Astrocyte of the hippocampus (primary cell): ENCODE measurements at regions not wholly inside any gene's neighbourhood (a gene's known extent, or its start where the extent isn't known, plus 50 kb on each side); places are given as distances from the start of the nearest gene placed in this dataset.
A peak's percentile ranks its signal among the peaks of the same experiment; 100 is the strongest.
"Not testable (repeated sequence)": the region's sequence is repeated elsewhere in the genome, so short reads cannot be mapped to it uniquely, and the experiment has no call there.

Experiments
- DNase-seq: peaks from one replicate; pipeline ENCODE4 v3.0.0; 2011; ENCODE audit warnings: low read depth, low spot score

DNA sequence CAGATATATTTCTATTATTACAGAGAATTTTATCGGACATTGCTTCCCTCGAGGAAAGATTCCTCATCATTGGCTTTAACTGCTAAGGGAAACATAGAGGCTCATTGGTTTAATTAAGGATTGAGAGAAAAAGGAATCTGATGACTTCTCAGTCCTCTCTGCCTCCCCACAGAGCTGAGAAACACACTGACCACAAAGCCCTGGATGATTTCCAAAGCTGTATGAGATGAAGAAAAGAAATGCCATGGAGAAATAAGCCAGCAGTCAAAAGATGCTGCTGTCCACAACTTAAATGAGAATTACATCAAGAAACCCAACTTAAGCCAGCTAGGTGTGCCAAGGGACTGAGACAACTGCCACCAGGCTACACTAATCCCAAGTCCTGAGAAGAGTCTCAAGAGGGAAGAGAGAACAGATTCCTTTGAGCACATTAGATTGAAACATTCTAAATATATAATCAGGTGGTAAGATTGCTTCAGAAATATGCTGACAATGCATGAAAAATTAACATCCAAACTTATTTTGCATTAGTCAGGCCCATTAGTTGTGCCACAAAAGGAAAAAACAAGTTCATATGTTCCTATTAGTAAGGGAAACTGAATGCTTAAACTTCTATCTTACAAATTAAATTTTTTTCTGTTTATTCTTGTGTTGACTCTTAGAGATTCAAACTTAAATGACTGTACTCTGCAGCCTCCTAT is 308.1 kb upstream of the CYRIA start:
- peak; percentile 89 for DNase-seq

DNA sequence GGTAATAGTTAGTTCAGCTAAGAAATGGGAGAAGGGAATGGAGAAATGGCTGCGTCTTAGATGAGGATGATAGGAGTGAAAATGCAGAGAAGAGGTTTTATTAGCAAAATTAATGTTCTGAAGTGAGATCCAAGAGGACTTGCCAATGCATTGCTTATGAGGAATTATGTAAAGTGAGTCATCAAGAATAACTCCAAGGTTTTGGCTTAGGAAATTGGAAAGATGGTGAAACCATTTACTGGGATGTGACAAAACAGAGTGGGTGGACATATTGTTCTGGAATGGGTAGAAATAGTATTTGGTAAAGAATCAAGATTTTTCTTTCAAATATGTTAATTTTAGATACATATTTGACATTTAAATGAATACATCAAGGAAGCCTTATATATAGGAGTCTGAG is 306.6 kb upstream of the CYRIA start:
- DNase-seq, result no peak

DNA sequence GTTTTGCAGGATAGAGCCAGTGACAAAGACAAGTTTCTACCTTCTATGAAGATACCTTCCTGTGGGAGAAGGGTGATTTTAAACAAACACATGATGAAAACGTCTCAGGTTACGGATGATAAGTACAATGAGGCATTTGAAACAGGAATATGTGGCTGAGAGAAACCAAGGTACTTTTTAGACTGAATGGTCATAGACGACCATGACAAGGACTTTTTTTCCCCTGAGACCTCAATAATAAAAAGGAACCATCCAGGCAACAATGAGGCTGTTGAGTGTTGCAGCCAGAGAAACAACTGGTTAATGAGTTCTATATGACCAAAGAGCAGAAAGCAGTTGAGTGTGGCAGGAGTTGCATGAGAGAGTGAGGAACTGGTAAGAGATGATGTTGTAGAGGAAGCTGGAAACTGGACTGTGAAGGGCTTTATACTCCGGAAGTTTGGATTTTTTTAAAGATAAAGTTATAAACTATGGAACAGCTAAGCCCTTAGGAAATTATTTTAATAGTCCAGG is 306.1 kb upstream of the CYRIA start:
- DNase-seq, result no peak

DNA sequence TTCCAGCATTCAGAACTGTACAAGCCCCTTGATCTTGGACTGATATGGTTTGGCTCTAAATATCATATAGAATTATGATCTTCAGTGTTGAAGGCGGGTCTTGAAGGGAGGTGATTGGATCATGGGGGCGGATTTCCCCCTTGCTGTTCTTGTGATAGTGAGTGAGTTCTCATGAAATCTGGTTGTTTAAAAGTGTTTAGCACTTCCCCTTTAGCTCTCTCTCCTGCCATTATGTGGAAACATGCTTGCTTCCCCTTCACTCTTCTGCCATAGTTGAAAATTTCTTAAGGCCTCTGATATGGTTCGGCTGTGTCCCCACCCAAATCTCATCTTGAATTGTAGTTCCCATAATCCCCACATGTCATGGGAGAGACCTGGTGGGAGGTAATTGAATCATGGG is 305.3 kb upstream of the CYRIA start:
- DNase-seq, result not testable (repeated sequence)

DNA sequence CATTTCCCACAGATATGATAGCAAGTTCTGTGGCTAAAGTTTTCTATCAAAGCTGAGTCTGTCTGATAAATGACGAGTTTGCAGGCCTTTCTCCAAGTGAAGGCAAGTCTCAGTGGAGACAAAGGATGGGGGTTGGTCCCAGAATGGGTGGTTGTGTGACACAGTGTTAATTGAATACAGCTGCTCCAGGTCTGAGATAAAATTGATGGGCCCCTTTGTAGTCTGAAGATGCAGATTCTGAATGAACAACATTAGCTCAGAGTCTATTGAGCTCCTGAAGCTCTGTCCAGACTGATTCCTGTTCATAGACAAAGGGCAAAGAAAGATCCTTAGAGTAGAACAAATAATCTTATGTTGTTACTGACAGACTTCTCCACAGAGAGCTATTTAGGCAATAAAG is 296.9 kb upstream of the CYRIA start:
- no peak for DNase-seq

DNA sequence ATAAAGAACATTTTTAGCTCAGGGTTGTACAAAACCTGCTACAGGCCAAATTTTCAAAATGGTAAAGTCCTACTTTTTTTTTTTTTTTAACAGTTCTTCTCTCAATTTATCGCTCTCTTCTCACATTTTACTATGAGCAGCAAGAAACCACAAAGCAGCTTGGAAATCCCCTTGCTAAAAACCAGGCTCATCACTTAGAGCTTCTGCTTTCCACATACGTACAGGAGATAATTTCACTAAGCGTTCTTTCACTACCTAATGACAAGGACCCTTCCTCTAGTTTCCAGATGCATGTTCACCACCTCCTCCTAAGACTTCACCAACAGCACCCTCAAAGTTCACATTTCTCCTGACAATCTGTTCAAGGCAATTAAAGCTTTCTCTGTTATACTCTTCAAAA is 294.9 kb upstream of the CYRIA start:
- no peak for DNase-seq

DNA sequence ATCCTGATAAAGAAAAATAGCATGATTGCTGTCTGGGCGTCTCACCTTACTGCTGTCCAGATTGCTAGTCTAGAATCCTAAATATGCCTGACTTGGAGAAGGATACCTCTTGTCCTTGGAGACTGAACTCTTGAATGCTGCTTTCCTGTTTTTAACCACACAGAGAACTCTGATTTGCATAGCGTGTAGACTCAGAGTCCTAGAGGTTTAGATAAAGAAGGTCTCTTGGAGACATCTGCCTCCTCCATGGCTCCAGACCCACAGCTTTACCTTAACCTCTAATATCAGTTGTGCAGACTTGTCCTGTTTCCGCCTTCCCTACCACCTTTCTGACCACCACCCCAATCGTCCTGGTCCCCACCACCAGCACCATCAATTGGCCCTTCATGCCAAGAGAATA is 292.6 kb upstream of the CYRIA start:
- no peak for DNase-seq

DNA sequence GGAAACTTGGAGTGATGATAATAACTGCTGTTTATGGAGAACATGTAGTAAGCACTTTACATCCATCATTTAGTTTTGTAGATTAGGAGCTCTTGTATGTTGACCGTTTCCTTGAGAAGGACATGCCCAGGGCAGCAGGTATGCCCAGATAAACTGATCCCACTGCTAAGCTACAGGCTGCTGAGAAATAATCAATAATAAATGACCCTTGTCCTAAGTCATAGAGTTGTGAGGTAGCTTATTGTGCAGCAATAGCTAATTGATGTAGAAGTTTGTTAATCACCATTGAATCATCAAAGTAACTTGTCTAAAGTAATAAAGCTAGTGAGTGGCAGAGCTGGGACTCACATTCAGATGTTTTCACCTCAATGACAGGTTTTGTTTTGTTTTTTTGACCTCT is 287.2 kb upstream of the CYRIA start:
- no peak for DNase-seq

DNA sequence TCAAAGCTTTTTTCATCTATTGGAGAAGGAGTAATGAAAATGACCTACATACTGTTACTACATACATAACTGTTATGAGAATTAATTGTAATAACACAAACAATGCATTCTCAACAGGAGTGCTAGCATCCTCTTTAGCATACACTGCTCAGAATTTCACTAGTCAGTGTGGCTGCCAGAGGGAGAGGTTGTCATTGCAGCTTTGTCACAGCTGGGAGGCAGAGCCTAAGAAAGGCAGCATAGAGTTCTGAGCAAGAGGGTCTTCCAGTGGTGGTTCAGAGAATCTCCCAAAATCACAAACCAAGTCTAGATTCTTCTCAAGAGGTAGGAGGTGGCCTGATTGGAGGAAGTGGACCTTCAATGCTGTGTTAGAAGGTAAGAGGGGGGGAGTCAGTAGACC is 286.7 kb upstream of the CYRIA start:
- no peak for DNase-seq

DNA sequence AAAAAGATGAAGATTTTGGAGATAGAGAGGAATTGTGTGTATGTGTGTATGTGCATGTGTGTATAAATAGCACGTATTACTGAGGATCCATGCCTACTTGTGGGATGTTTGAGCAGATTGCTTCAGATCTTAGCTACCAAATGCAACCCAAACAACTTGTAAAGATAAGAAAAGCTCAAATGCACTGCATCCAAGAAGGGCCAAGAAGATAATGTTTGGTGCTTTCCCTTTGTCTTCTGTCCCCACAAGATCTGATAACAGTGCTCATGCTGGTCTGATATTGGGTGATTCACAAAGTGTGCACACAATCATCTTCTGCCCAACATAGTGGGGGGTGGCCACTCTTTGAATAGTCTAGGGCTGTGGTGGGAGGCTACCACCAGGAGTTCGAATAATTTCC is 284.8 kb upstream of the CYRIA start:
- DNase-seq, result peak; percentile 11

DNA sequence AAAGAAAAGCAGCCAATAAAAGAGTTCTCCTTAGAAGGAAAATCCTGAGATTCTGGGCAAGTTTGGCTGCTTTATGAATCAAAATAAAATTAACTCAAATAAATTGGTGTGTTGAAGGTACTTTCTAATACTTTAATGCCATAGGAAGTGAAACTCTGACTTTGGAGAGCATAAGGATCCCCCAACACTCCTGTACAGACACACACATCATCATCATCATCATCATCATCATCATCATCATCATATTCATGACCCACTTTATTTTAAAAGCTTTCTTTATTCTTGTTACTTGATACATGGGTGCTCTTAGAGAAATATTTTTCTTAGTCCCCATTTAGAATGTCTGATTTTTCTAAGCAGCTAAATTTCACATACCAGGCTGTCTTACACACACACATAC is 283.1 kb upstream of the CYRIA start:
- DNase-seq, result no peak

DNA sequence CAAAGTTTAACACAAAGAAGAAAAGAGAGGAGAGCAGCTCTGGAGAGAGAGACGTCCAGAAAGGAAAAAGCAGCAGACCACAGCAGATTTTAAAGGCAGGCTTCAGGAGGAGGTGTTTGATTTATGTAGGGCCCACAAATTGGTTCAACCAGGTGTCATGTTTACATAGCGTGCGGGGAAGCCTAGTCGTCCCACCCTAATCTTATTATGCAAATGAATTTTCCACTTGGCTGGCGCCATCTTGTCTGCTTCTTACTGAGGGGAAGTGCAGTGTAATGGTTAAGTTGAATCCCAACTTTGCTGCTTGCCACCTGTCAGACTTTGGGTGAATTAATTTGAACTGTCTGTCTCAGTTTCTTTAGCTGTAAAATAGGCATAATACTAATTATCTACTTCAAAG is 282.4 kb upstream of the CYRIA start:
- DNase-seq, result no peak

DNA sequence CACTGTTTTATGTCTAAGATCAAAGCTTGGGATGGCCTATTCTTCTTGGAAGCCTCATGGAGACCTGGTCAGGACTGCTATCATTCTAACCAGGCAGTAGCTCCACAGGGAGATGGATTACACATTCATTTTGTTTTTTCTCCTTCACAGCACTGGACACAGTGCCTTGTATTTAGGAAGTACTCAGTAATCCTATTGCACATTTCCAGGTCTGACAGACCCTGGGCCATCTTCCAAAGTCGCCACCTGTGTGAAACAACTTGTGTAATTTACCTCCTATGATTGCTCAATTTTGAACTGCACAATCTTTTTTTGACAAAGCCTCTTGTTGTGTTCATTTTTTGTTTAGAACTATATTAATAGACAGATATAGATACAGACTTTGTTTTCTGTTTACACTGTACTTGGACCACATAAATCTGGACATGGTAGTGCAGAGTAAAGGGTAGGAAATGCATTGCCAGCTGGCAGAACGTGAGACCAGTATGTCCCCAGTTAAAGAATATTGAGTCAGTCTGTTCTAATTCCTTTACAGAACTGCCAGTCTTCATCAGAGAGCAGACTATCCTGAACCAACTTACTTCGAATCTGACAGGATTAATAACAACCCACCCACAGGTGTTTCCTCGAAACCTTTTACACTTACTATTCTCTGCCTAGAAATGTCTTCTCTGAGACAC is 277.8 kb upstream of the CYRIA start:
- no peak for DNase-seq

DNA sequence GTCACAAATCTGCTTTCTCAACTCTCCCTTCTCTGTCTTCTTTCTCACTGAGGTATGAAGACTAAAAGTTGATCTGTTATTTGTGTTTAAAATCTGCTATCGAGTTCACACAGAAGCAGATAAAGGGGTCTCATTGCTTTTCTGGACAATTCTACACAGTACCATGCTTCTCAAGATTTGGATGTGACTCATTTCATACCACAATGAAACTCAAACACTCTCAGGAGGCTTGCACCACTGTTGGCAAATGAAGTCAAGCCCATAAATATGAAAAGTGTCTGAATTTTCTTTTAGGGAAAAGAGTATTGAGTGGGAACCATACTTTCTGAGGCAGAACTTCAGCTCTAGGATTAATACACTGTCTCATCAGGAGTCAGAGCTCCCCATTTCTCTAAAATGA is 274.6 kb upstream of the CYRIA start:
- DNase-seq, result no peak

DNA sequence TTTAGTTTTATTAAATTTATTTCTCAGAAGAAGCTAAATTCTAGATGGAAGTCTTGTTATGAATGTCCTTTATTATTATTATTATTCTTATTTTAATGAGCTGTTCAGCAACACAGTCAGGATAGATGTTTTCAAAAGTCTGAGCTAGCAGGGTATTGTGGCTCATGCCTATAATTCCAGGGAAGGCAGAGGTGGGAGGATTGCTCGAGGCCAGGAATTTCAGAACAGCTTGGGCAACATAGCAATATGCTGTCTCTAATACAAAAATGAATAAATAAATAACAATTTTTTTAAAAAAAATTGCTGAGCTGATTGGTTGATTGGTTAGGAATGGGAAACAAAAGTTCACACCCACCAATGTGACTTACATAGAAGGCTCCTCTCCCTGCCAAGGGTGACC is 274.1 kb upstream of the CYRIA start:
- no peak for DNase-seq

DNA sequence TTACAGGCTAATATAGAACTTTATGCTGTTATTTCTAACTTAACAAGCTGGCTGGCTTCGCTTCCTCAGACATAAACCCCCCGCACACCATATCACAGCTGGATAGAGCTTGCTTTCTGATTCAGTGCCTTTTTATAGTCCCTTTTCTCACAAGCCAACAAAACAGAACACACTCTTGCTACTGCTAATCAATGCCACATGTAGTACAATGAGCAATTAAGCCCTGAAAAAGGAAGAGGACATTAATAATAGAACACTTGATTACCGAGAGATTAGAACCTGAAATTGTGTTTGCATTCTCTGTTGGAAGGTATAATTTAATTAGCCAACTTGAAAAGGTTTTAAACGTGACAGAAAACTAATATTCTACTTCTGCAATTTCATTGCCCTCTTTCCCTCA is 267.7 kb upstream of the CYRIA start:
- DNase-seq, result no peak

DNA sequence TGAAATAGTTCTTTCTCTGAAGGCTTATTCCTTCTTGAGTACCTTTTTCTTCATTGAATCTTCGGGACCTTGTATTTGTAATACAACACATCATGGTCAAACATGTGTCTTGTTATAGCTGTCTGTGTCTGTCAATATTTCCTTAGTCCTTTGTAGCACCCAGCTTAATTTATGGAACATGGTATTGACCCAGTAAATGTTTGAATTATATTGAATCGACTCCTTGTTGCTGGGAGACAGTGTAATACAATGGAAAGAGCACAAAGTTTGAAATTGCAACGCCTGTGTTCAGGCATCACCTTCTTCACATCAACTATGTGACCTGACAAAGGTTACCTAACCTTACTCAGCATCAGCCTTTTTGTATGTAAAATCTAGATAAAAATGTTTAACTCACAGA is 267.2 kb upstream of the CYRIA start:
- DNase-seq, result no peak

DNA sequence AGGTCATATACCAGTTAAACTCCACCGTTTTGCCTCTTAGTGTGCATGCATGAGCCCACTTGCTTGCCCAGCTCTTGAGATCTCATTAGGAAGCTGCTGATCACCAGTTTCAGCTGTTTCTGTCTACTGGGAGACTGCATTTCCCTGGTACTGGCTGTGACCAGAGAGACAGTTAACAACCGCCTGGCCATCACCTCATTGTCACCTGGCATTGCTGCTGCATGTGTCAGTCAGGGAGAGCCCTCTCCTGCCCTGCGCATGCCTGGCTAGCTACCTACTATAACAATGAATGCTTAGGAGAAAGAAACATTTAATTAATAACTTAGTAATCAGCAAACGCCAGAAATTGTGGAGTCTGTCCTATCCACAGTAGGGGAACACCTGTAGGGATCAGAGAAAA is 265.8 kb upstream of the CYRIA start:
- DNase-seq, result no peak

DNA sequence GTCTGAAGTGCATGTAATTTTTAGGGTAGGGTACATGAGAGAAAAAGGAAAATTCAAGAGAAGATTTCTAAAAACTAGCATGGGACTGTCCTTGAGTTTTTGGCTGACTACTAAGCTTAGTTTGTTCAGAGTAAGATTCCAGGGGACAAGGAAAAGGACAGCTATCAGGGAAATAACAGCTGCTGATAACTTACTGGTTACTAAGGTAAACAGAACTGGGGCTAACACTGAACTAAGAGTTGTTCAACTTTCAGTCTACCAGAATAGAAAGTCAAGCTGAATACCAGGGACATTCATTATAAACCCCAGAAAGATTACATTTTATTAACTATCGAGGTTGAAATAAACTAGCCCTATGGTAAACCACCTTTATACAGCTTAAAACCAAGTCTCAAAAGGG is 261.8 kb upstream of the CYRIA start:
- no peak for DNase-seq

DNA sequence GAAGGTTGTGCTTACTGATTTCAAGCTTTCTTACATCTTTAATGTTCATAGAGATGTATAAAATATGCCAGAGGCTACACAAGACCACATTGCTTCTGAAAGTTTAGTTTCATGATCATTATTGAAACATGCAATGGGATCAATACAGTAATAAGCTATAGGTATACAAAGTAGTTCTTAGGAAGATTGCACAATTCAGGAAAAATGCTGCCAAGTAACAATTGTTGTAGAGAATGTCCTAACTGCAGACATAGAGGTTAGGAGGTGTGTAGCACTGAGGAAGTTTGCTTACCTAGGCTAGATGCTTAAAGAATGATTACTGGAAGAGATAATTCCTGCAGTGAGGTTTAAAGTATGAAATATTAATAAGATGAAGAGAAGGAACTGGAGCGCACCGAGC is 259.5 kb upstream of the CYRIA start:
- no peak for DNase-seq

DNA sequence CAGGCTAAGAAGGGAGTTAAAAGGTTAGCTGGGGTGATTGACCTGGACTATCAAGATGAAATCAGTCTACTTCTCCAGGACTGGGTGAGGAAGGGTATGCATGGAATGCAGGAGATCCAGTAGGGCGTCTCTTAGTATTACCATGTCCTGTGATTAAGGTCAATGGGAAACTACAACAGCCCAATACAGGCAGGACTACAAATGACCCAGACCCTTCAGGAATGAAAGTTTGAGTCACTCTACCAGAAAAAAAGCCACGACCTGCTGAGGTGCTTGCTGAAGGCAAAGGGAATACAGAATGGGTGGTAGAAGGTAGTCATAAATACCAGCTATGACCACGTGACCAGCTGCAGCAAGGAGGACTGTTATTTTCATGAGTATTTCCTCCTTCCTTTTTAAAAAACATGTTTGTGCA is 249.7 kb upstream of the CYRIA start:
- DNase-seq, result not testable (repeated sequence)

DNA sequence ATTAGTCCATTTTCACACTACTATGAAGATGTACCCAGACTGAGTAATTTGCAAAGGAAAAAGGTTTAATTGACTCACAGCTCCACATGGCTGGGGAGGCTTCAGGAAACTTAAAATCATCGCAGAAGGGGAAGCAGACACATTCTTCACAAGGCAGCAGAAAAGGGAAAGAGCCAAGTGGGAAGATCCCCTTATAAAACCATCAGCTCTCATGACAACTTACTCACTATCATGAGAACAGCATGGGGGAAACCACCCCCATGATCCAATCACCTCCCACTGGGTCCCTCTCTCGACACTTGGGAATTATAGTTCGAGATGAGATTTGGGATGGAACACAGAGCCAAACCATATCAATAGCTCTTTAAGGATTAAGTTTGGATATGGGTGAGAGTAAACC is 246.1 kb upstream of the CYRIA start:
- DNase-seq, result no peak

DNA sequence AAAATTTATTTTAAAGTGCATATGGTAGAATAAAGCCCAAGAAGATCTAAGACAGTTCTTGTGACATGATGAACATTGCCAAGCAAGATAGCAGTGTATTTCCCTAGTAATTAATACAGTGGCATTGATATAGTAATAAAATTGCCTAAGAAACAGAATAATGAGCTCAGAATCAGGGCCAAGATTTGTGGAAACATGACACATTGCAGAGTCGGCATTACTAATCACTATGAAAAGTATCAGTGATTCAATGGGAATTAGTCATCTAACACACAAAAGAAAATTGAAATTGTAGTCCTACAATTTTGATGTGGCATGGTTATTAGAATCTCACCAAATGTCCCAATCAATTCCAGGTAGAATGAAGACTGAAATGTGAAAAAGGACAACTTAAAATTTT is 243.0 kb upstream of the CYRIA start:
- DNase-seq, result peak; percentile 28
